Right atrium auricular region (tissue), 2 donors: ENCODE measurements at regions not wholly inside any gene's neighbourhood (a gene's known extent, or its start where the extent isn't known, plus 50 kb on each side); places are given as distances from the start of the nearest gene placed in this dataset.

ENCODE experiments used
- DNase-seq: peaks from one replicate; pipeline ENCODE4 v3.0.0-alpha.2; 2019; ENCODE audit warnings: low spot score
- H3K27ac ChIP-seq, 2 donors: fragments of 200-600 bp; sonication (generic); 1 replicate in 1 of 2; 2 replicates in 1 of 2; pipeline ENCODE4 v1.5.1; 2016 to 2019
- H3K27me3 ChIP-seq, 2 donors: fragments of 200-600 bp; sonication (generic); one replicate each; pipeline versions ENCODE4 v1.5.1 to v1.6.0; 2017 to 2019
- H3K36me3 ChIP-seq: fragments of 200-600 bp; sonication (generic); one replicate; pipeline ENCODE4 v1.5.1; 2016
- H3K4me1 ChIP-seq, 2 donors: fragments of 200-600 bp; sonication (generic); one replicate each; pipeline versions ENCODE4 v1.5.1 to v1.6.0; 2017 to 2019
- H3K4me3 ChIP-seq, 2 donors: fragments of 200-600 bp; sonication (generic); 1 replicate in 1 of 2; 2 replicates in 1 of 2; pipeline ENCODE4 v1.5.1; 2017 to 2019; ENCODE audit warnings: mild to moderate bottlenecking in 1 of 2, moderate library complexity in 1 of 2
- H3K9me3 ChIP-seq, 2 donors: fragments of 200-600 bp; sonication (generic); one replicate each; pipeline ENCODE4 v1.5.1; 2019
- CTCF ChIP-seq, 2 donors: fragments of 200-600 bp; sonication (generic); IDR thresholded peaks; one replicate each; pipeline ENCODE4 v1.5.1; 2019; ENCODE audit warnings: antibody characterized with exemption in 2 of 2

GRCh38 chr9:20252778-20253177 lies 369.5 kb downstream of the MLLT3 start:
- H3K36me3 ChIP-seq: no peaks in the 10 kb centered on the region
- no peak for TF ChIP-seq CTCF (IDR thresholded peaks at IDR 0.05)
- no peak overlapping the region for H3K4me3 ChIP-seq
- no peaks in the 10 kb centered on the region for H3K4me1 ChIP-seq
- H3K27me3 ChIP-seq: no peaks in the 10 kb centered on the region
- no peak overlapping the region for H3K27ac ChIP-seq
- peaks cover 0 to 6% of the 10 kb centered on the region in 2 donors for H3K9me3 ChIP-seq
- DNase-seq: no peak

- Histone ChIP-seq H3K4me3 (no peak overlapping the region), H3K36me3 (no peaks in the 10 kb centered on the region), H3K27ac (no peak overlapping the region), H3K9me3 (peaks cover 0 to 6% of the 10 kb centered on the region in 2 donors), H3K4me1 (no peaks in the 10 kb centered on the region), H3K27me3 (no peaks in the 10 kb centered on the region)
- TF ChIP-seq CTCF (IDR thresholded peaks at IDR 0.05): no peak
- no peak for DNase-seq
These were observed 371.5 kb downstream of the MLLT3 start for GRCh38 chr9:20250791-20251190.

GRCh38 chr9:20244271-20244670 lies 378.0 kb downstream of the MLLT3 start:
- H3K4me1 ChIP-seq: no peaks in the 10 kb centered on the region
- H3K4me3 ChIP-seq: no peak overlapping the region
- TF ChIP-seq CTCF (IDR thresholded peaks at IDR 0.05): no peak
- H3K27me3 ChIP-seq: no peaks in the 10 kb centered on the region
- peaks cover 0 to 6% of the 10 kb centered on the region in 2 donors for H3K9me3 ChIP-seq
- H3K36me3 ChIP-seq: no peaks in the 10 kb centered on the region
- no peak overlapping the region for H3K27ac ChIP-seq
- DNase-seq: no peak

- H3K9me3 ChIP-seq: peaks cover 0 to 6% of the 10 kb centered on the region in 2 donors
- DNase-seq: no peak
These were observed 378.5 kb downstream of the MLLT3 start for GRCh38 chr9:20243841-20244240.

GRCh38 chr9:20242510-20243189 lies 379.6 kb downstream of the MLLT3 start:
- no peaks in the 10 kb centered on the region for H3K9me3 ChIP-seq
- no peak for DNase-seq
- H3K36me3 ChIP-seq: no peaks in the 10 kb centered on the region
- no peaks in the 10 kb centered on the region for H3K4me1 ChIP-seq
- H3K27ac ChIP-seq: no peak overlapping the region
- TF ChIP-seq CTCF (IDR thresholded peaks at IDR 0.05): no peak
- no peaks in the 10 kb centered on the region for H3K27me3 ChIP-seq
- no peak overlapping the region for H3K4me3 ChIP-seq

More at GRCh38 chr9:20243841-20244240, 378.5 kb downstream of the MLLT3 start:
- Histone ChIP-seq H3K27ac (no peak overlapping the region), H3K27me3 (no peaks in the 10 kb centered on the region), H3K4me1 (no peaks in the 10 kb centered on the region), H3K4me3 (no peak overlapping the region), H3K36me3 (no peaks in the 10 kb centered on the region)
- TF ChIP-seq CTCF (IDR thresholded peaks at IDR 0.05): no peak

- no peak overlapping the region for H3K27ac ChIP-seq
- H3K9me3 ChIP-seq: no peaks in the 10 kb centered on the region
- H3K4me3 ChIP-seq: no peak overlapping the region
- no peak for TF ChIP-seq CTCF (IDR thresholded peaks at IDR 0.05)
- no peaks in the 10 kb centered on the region for H3K4me1 ChIP-seq
- no peaks in the 10 kb centered on the region for H3K27me3 ChIP-seq
- H3K36me3 ChIP-seq: no peaks in the 10 kb centered on the region
- DNase-seq: no peak
These were observed 381.8 kb downstream of the MLLT3 start for GRCh38 chr9:20240498-20240897.
